HG02970 (cell line): ENCODE measurements at regions not wholly inside any gene's neighbourhood (a gene's known extent, or its start where the extent isn't known, plus 50 kb on each side); places are given as distances from the start of the nearest gene placed in this dataset.

Experiments
- ATAC-seq: cut with Tn5 transposase; IDR thresholded peaks from one replicate; pipeline ENCODE4 v1.9.1; 2021; ENCODE audit warnings: mild to moderate bottlenecking, moderate library complexity, moderate number of reproducible peaks; ENCODE audit not compliant: unreplicated experiment, low FRiP score

DNA sequence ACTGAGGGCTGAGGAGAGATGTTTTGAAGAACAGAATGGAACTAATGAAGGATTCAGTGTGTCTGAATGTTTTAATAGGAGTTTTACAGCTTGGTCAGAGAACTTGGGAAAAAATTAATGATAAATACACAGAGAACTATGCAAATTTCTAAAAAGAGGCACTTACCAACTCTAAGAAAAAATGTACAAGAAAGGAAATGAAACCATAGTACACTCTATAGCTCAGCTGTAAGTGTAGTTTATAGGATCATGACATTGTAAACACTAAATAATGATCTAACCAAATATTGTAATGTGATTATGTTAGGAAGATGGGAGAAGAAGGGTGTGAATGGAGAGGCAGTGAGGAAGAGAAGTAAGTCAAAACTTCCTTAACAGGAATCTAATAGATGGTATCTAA lies 205.2 kb downstream of the SEC61B start:
- ATAC-seq: no peak

DNA sequence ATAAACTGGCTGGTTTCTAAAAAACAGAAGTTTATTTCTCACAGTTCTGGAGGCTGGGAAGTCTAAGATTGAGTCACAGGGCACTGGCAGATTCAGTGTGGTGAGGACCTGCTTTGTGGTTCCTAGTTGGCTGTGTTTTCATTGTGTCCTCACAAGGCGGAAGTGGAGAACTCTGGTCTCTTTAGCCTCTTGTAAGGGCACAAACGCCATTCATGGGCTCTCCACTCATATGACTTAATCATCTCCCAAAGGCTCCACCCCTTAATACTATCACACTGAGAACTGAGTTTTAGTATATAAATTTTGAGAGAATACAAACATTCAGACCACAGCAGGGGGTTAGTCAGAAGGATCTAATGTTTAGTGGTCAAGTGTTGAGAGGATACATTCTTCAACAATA lies 208.2 kb downstream of the SEC61B start:
- no peak for ATAC-seq

DNA sequence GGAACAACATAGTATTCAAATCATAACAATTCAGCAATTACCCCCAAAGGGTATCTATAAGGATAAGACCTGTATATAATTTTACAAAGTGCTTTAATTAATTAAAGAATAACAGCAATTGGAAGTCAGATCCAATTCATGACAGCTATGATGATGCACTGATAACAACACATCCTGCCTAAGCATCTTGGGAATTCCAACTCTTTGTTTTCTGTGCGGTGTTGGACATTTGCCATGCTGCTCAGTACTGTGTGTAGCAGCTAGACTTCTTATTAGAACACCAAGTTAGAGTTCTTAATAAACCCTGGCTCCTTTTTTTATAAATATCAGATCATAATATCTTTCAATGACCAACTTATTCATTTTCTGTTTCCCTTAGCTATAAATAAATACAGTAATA lies 209.0 kb downstream of the SEC61B start:
- ATAC-seq: no peak

DNA sequence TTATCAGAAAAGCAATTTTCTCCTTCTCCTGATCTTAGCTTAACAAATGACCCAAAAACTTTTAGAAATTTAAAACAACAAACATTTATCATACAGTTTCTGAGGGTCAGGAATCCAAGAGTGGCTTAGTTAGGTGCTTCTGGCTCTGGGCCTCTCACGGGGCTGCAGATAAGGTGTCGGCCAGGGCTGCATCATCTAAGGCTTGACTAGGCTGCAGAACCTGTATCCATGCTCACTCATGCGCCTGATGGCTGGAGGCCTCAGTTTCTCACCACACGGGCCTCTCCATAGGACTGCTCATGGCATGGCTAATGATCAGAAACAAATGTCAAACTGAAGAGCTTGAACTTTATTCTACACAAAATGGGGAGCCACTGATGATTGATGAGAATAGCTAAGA lies 210.0 kb downstream of the SEC61B start:
- no peak for ATAC-seq

DNA sequence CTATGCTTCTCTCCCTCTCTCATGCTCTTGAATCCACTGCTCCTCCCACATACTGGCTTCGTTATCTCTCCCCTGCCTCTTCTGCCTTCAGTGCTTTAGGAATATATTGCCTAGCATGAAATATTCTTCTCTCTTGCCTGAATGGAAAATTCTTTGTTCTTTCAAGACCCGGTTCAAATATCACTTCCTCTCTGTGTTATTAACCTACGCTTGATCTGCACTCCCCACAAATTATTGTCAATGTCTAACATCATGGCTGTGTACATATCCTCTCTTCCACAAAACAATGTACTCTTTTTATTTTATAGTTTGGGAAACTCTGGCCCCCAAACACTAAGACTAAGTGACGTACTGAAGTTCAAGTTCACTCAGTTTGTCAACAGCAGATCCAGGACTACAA lies 211.0 kb downstream of the SEC61B start:
- no peak for ATAC-seq

DNA sequence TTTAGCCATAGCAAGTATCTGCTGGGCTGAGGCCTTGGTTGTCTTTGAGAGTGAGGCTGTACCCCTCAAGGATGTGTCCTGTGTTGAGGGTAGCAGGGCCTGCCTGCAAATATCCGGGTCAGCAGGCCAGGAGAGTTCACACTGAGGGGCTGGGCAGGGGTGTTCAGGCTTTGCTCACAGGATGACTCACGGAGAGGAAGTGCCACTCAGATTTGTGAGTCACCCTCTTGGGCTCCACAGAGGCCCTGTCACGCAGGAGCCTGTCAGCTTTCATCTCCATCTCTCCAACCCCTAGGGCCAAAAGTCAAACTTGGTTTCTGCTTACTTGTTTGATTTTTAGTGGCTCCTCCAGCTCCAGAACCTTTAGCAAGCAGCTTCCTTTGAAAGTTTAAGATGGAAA lies 211.5 kb downstream of the SEC61B start:
- peak; percentile 68 for ATAC-seq

DNA sequence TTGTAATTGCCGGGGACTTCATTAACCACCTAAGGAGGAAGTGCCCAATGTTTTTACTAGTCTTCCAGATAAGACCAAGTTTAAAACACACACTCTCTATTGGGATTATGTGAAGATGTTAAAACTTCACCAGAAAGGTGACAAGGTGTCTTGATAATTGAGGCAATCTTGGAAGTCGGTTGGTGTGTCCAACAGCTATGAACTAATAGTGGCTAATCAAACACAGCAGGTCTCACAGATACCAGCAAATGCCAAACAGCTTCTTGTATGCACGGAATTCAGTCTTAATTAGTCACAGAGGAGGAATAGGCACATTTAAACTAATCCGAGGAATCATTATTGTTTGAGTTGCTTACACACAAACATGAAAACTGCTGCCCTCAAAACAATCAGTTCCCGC lies 214.5 kb downstream of the SEC61B start:
- ATAC-seq: no peak

DNA sequence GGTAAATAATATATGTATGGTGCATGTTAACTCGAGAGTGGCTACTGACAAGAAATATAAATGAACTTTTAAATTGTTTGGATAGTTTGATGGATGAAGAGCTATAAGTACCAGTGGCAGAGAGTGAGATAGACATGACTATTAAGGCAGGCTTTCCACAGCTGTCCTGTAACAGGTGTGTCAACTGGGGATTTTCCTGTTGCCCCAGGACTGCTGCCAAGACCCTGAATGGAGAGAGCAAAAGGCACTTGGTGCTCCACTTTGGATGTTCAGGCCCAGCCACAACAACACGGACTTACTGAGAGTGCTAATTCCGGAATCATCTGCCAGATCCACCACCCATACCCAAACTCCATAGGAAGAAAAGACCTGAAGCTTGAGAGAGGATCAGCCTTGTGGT lies 215.1 kb downstream of the SEC61B start:
- no peak for ATAC-seq

DNA sequence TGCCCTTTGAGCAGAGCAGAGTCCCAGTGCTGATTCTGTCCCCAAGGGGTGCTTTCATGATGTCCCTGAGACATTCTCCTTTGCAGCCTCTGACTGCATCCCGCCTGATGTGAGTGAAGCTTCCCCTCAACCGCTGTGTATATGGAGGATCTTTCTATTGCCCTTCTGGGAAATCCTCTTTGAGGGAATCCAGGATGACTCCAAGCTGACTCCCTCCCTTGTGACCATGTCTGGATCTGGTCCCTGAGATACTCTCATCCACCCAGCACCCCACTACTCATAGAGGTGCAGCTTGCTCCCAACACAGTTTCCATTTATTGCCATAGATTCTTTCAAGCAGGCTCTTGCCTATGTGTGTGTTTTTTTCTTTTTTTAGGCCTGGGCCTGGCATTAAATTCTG lies 216.5 kb downstream of the SEC61B start:
- no peak for ATAC-seq

DNA sequence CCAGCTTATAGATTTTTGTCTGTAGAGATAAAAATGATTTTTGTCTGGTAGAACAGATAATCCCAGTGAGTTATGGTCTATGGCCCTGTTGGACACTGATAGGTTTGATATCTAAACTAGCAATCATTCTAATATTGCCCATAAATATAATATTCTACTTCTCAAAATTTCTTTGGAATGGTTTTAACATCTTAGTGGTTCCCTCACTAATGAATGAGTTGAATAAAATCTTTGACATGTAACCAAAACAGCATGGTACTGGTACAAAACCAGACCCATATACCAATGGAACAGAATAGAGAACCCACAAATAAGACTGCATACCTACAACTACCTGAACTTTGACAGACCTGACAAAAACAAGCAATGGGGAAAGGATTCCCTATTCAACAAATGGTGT lies 219.7 kb downstream of the SEC61B start:
- ATAC-seq: no peak

DNA sequence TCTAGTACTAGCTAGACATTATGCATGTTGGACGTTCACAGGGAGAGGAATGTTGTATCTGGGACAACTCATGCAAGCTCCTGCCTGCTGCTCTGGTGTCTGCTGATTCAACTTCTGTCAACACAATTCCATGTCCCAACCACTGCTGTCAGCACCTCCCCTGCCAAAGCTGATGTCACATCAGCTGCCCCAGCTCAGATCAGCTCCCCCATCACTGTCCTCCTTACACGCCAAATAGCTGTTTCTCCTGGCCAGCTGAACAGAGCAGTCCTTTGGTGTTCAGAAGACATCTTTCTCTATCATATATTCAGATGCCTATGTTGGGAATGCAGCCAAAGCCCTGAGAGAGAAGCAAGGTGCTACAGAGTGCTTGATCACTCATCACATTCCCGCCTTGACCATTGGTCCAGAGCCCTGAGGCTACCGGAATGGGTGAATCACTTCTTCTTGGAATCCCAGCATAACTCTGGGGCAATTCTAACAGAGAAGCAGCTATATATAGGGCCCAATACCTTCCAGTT lies 223.3 kb downstream of the SEC61B start:
- ATAC-seq: no peak

DNA sequence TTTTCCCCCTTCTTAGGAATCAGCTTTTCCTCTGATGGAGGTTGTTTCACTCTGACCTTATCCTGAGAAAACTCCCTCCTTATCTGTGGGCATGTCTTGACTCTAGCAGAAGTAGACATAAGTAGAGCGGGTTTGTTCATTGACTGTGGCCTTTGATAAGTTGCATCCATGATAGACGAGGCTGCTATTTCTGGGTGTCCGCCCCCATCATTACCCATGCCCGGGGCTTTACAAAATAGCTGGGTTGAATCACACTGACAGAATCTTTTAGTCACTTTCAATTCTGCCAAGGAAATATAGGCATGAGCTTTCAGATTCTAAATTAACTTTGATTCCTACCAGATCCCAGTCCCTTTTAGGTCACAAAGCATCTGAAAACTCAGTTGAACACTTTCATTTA lies 223.8 kb downstream of the SEC61B start:
- no peak for ATAC-seq

DNA sequence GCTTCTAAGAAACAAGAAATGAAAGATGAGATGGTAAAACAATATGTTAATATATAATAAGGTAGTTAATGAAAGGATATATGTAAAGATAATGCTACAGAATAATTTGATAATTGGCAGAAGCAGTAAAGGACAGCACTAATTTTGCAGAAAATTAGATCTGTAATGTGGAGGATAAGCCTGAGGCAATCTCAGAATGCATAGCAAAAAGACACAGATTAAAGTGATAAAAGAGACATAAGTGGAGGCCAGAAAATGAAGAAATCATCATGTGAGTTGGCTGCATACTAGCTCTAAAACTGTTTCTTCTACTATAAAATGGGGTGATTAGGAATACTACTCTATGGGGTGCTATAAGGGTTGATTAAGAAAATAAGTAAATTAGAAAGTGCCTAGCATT lies 225.9 kb downstream of the SEC61B start:
- ATAC-seq: no peak

DNA sequence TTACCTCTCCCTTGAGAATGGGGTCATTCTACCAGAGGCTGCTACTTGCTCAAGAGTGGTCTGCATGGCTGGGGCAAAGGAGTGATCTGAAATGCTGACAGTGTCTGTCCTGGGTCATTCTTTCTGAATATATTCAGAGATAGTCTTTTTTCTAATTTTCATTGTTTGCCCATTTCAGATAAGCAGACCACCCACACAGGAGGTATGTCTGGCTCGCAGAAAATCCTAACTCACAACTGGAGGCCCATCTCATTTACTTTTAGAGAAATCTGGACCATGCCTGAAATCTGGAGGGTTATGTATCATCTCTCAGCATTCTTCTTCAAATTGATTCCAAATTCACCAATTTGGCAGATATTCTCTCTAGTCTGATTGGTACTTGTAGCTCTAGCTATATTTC lies 227.6 kb downstream of the SEC61B start:
- ATAC-seq: no peak

DNA sequence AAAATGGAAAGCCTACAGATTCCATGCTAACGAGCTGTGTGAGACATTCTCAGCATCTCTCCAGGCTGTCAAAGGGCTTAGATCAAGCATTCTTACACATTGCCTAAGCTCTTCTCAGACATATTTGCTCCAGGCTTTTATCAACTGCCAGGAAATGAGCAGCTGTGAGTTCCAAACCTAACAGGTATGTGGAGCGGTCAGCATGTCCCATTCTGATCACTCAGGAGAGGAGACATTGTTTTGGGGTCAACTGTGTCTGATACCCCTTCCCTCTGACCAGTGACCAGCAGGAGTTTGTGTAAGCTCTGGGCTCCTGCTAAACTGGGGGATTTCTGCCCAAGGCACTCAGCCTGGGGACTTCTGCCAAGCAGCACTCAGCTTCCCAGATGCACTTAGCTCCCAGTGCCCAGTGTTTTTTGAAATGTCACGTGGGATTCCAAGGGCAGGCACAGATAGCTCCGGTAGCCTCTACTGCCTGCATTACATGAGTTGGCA lies 229.1 kb downstream of the SEC61B start:
- no peak for ATAC-seq

DNA sequence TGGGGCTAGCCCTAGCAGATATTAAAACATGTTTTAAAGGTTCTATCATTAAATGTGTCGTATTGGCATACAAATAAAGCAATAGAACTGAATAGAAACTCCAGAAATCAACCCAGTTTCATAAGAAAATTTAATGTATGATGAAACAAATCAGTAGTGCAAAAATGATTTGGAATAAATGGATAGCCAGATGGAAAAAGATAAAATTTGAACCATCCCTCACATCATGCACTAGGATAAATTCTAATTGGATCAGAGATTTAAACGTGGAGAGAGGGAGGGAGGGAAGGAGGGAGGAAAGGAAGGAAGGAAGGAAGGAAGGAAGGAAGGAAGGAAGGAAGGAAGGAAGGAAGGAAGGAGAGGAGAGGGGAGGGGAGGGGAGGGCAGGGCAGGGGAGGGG lies 235.3 kb downstream of the SEC61B start:
- ATAC-seq: no peak

DNA sequence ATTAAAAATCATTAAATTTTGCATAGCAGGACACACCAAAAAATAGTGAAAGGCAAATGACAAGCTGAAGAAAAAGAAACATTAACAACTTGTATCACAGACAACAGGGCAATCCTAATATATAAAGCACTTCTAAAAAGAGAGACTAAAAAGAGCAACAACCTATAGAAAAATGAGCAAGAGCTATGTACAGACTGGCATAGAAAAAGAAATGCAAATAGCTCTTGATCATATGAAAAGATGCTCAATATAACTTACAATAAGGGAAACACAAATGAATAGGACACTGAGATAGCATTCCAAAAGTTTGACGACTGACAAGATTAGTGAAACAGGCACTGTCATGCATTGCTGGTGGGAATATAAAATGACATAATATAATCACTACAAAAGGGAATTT lies 235.9 kb downstream of the SEC61B start:
- ATAC-seq: no peak

DNA sequence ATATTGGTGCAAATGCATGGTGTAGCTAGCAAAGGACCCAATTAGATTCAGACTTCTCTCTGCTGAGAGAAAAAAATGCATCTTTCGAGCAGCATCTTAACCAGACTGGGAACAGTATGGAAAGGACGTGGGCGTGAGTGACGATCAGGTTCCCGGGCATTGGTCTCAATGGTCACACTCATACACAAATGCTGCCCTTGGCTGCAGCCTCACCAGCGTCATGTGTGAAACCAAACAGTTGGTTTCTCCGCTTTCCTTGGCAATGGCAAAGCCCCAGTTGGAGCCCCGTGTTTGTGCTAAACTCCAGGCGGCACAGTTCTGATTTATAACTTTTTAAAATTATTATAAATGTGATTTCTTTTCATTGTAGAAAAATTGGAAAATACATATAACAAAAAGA lies 237.8 kb downstream of the SEC61B start:
- no peak for ATAC-seq

DNA sequence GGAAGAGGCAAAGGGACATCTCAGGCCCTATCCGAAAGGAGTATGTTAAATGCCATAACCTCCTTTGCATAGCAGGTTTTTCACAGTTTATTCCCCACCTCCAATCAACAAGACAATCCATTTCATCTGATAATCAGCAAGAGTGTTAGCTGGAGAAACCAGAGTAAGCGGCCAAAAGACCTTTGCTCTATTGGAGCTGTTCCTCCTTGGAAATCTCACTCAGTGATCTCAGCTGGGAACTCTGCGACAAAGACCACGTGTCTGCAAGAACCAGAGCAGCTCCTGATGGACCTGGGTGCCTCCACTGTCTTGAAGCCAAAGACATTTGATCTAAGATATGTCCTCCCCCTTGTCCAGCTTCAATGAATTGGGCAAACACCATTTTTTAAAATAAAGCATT lies 241.0 kb downstream of the SEC61B start:
- no peak for ATAC-seq

DNA sequence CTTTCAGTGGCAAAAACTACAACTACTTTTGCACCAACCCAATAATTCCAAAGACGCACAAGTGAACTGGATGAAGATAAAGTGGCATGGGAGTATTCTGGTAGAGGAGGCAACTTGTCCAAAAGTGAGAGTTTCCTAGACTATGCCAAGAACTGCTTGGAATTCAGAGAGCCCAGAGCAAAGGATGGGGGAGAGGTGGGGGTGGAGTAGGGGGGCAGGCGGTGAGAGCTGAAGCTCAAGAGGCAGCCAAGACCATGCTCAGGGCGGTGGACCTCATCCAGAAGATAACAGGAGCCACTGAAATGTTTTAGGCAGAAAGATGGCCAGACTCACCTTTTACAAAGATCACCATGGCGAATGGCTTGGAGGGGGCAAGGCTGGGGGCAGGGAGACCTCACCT lies 242.5 kb downstream of the SEC61B start:
- ATAC-seq: no peak

DNA sequence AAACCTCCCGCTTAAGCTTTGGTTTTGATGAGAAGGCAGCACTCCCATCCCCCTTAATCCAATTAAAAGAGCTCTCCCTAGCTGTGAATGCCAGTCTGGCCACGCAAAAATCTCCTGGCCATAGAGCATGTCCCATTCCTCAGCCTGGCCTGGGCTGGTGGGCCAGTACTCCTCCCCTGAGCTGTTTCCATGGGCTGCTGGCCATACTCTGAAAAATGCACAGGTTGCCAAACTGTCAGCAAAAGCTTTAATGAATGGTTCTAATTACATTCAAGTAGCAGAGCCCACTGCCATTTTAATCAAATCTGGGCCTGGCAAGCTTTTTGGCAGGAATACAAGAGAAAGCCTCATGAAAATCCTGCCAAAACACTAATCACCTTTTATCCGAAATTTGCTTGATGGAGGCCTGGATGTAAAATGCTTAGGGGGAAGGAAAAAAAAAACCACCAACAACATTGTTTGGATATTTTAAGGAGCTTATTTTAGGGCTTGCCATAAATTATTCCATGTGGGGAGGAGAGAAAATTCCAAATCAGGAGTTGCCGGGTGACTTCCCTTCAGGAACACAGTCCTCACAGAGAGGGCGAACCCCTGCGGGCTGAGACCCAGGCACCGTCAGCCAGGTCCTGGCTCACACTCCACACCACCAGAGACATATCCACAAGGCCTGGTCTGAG lies 243.3 kb downstream of the SEC61B start:
- ATAC-seq: no peak

DNA sequence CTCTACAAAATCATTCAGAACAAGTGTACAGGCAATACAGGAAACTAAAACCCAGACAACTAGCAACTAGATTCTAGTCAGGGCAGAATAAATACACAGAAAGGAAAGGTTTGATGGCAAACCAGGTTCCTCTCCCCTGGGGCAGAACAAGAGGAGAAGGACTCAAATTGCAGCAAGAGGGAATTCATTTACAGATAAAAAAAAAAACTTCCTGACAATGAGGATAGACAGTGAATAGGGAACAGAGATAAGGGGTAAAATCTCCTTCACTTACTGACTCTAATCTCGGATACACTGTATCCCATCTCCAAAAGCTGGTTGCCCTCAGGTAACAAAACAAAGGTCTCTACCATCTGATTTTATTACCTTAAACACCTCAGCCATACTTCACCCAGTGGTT lies 244.0 kb downstream of the SEC61B start:
- no peak for ATAC-seq

DNA sequence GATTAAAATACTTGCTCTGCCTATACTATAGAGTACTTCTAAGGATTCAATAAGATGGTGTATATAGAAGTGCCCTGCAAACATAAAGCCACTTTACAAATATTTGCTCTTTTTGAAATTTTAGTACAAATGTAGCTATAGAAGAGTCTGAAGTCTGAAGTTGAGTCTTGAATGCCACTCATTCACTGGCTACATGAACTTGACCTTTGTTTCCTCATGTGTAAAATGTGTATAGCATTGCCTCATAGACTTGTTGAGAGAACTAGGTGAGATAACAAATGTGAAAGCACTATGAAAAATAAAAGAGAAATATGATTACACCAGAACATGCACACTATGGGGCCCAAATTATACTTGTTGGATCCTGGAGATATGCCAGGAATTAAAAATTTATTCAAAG lies 244.7 kb downstream of the SEC61B start:
- no peak for ATAC-seq
